HG02759 (cell line): ENCODE measurements at regions not wholly inside any gene's neighbourhood (a gene's known extent, or its start where the extent isn't known, plus 50 kb on each side); places are given as distances from the start of the nearest gene placed in this dataset.
"Not testable (repeated sequence)": the region's sequence is repeated elsewhere in the genome, so short reads cannot be mapped to it uniquely, and the experiment has no call there.

Experiments
- ATAC-seq: cut with Tn5 transposase; IDR thresholded peaks from one replicate; pipeline ENCODE4 v1.9.1; 2021; ENCODE audit warnings: mild to moderate bottlenecking, moderate library complexity; ENCODE audit not compliant: unreplicated experiment

- no peak for ATAC-seq
Observed at GRCh38 chr2:104975851-104976250, 62.0 kb upstream of the MRPS9 start.

- ATAC-seq: peak; percentile 94
Observed at GRCh38 chr2:104976603-104977120, 61.2 kb upstream of the MRPS9 start.

GRCh38 chr2:104977958-104978357 is 59.9 kb upstream of the MRPS9 start:
- no peak for ATAC-seq

GRCh38 chr2:104979786-104980185 is 58.1 kb upstream of the MRPS9 start:
- ATAC-seq: not testable (repeated sequence)

- ATAC-seq: no peak
Observed at GRCh38 chr2:104982111-104982510, 55.8 kb upstream of the MRPS9 start.
